Type B pancreatic cell (in vitro differentiated cells): ENCODE measurements at regions not wholly inside any gene's neighbourhood (a gene's known extent, or its start where the extent isn't known, plus 50 kb on each side); places are given as distances from the start of the nearest gene placed in this dataset.

ENCODE experiments used
- DNase-seq: peaks from one replicate; pipeline ENCODE4 v3.0.0; 2021; ENCODE audit warnings: mixed read lengths; ENCODE audit not compliant: unreplicated experiment; ENCODE audit errors: extremely low spot score
- H3K27ac Mint-ChIP-seq: 2 replicates; pipeline ENCODE4 v1.8.0; 2021; ENCODE audit warnings: mild to moderate bottlenecking, mixed read lengths
- H3K27me3 Mint-ChIP-seq: 2 replicates; pipeline ENCODE4 v1.8.0; 2021; ENCODE audit warnings: mixed read lengths
- H3K36me3 Mint-ChIP-seq: 2 replicates; pipeline ENCODE4 v1.8.0; 2021; ENCODE audit warnings: mixed read lengths
- H3K4me1 Mint-ChIP-seq: one replicate; pipeline ENCODE4 v1.8.0; 2021; ENCODE audit warnings: mixed read lengths; ENCODE audit not compliant: unreplicated experiment
- H3K4me3 Mint-ChIP-seq: 2 replicates; pipeline ENCODE4 v1.8.0; 2021; ENCODE audit warnings: mild to moderate bottlenecking, mixed read lengths
- H3K9me3 Mint-ChIP-seq: 2 replicates; pipeline ENCODE4 v1.8.0; 2021; ENCODE audit warnings: mixed read lengths
- TF ChIP-seq, protein P1 (sequence below): fragments of 200-600 bp; sonication (generic); conservative IDR thresholded peaks from 2 replicates; pipeline ENCODE4 v1.5.0; 2021; ENCODE audit warnings: antibody characterized with exemption, mild to moderate bottlenecking

GRCh38 chr12:87227162-87227561, 802.0 kb downstream of the C12orf50 start:
- H3K9me3 Mint-ChIP-seq, result no peaks in the 10 kb centered on the region
- no peaks in the 10 kb centered on the region for H3K27me3 Mint-ChIP-seq
- H3K27ac Mint-ChIP-seq, result no peak overlapping the region
- H3K4me3 Mint-ChIP-seq, result no peak overlapping the region
- TF ChIP-seq, protein P1, sequence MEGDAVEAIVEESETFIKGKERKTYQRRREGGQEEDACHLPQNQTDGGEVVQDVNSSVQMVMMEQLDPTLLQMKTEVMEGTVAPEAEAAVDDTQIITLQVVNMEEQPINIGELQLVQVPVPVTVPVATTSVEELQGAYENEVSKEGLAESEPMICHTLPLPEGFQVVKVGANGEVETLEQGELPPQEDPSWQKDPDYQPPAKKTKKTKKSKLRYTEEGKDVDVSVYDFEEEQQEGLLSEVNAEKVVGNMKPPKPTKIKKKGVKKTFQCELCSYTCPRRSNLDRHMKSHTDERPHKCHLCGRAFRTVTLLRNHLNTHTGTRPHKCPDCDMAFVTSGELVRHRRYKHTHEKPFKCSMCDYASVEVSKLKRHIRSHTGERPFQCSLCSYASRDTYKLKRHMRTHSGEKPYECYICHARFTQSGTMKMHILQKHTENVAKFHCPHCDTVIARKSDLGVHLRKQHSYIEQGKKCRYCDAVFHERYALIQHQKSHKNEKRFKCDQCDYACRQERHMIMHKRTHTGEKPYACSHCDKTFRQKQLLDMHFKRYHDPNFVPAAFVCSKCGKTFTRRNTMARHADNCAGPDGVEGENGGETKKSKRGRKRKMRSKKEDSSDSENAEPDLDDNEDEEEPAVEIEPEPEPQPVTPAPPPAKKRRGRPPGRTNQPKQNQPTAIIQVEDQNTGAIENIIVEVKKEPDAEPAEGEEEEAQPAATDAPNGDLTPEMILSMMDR, result no peak
- H3K36me3 Mint-ChIP-seq, result no peaks in the 10 kb centered on the region
- DNase-seq, result no peak
- H3K4me1 Mint-ChIP-seq, result no peaks in the 10 kb centered on the region

GRCh38 chr12:87217491-87217890, 811.7 kb downstream of the C12orf50 start:
- TF ChIP-seq, protein P1, result no peak
- no peak overlapping the region for H3K4me3 Mint-ChIP-seq
- no peaks in the 10 kb centered on the region for H3K36me3 Mint-ChIP-seq
- DNase-seq, result no peak
- H3K27ac Mint-ChIP-seq, result no peak overlapping the region
- H3K27me3 Mint-ChIP-seq, result no peaks in the 10 kb centered on the region
- H3K4me1 Mint-ChIP-seq, result no peaks in the 10 kb centered on the region
- H3K9me3 Mint-ChIP-seq, result no peaks in the 10 kb centered on the region

DNA sequence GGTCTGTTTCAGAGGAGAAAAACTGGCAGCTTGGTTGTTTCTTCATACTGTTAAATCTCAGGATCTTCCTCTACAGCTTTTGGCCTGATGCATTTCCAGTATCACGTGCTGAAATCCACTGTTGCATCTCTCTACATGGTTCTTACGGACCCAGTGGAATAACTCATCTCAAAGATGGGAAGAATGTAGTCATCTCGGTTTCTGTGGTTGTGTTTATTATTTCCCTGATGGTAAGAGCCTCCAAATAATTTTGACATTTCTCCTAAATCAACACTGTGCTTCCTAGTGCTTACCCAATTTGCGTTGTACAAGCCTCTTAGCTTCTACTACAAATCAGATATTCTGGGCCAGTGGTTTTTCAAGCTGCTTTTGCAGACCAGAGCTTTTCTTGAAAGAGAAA, 812.8 kb downstream of the C12orf50 start:
- no peaks in the 10 kb centered on the region for H3K4me1 Mint-ChIP-seq
- no peak for DNase-seq
- H3K27me3 Mint-ChIP-seq, result no peaks in the 10 kb centered on the region
- no peak overlapping the region for H3K27ac Mint-ChIP-seq
- no peaks in the 10 kb centered on the region for H3K36me3 Mint-ChIP-seq
- H3K9me3 Mint-ChIP-seq, result no peaks in the 10 kb centered on the region
- TF ChIP-seq, protein P1, result no peak
- H3K4me3 Mint-ChIP-seq, result no peak overlapping the region

DNA sequence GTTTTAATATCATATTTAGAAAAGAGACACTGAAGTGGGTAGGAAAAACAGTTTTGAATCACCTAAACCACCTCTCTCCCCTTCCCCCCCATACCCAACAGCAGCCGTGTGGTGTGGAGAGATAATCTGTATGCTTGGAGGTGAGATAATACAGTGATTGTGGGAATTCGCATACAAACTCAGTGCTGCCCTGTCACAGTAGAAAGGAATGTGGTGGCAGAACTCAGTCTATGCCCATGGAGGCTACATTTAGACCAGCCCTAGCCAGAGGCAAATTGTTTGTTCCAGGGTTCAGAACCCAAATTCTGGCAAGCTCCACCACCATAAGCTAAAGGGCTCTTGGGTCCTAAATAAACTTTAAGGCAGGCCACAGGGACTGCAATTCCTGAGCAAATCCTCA, 827.0 kb downstream of the C12orf50 start:
- TF ChIP-seq, protein P1, result no peak
- Mint-ChIP-seq H3K27me3 (no peaks in the 10 kb centered on the region), H3K36me3 (no peaks in the 10 kb centered on the region), H3K4me1 (no peaks in the 10 kb centered on the region), H3K27ac (no peak overlapping the region), H3K9me3 (no peaks in the 10 kb centered on the region), H3K4me3 (no peak overlapping the region)
- no peak for DNase-seq

GRCh38 chr12:87201598-87201997, 827.6 kb downstream of the C12orf50 start:
- H3K9me3 Mint-ChIP-seq, result no peaks in the 10 kb centered on the region

More at GRCh38 chr12:87201598-87201997, 827.6 kb downstream of the C12orf50 start:
- no peaks in the 10 kb centered on the region for H3K36me3 Mint-ChIP-seq
- TF ChIP-seq, protein P1, result no peak
- no peak overlapping the region for H3K27ac Mint-ChIP-seq
- H3K4me3 Mint-ChIP-seq, result no peak overlapping the region
- DNase-seq, result no peak
- no peaks in the 10 kb centered on the region for H3K27me3 Mint-ChIP-seq
- no peaks in the 10 kb centered on the region for H3K4me1 Mint-ChIP-seq
